ENCODE measurements at regions not wholly inside any gene's neighbourhood (a gene's known extent, or its start where the extent isn't known, plus 50 kb on each side); places are given as distances from the start of the nearest gene placed in this dataset. TPM values are rescaled to one million over a fixed set of nuclear protein-coding genes. Genes with fewer than 3 reads are reported as not detected.

DNA sequence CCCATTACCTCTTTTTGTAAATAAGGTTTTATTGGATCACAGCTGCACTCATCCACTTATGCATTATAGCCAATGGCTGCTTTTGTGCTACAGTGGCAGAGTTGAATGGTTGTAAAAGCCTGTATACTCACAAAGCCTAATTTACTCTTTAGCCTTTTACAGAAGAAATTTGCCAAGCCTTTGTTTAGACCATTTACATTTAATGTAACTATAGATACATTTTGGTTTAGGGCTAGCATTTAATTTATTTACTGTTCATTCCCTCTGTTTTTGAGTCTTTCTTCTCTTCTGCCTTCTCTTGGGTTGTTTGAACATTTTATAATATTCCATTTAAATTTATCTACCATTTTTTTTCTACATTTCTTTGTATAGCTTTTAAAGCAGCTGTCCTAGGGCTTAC, 217.1 kb upstream of the AMIGO2 start:
- TF ChIP-seq, protein P1, sequence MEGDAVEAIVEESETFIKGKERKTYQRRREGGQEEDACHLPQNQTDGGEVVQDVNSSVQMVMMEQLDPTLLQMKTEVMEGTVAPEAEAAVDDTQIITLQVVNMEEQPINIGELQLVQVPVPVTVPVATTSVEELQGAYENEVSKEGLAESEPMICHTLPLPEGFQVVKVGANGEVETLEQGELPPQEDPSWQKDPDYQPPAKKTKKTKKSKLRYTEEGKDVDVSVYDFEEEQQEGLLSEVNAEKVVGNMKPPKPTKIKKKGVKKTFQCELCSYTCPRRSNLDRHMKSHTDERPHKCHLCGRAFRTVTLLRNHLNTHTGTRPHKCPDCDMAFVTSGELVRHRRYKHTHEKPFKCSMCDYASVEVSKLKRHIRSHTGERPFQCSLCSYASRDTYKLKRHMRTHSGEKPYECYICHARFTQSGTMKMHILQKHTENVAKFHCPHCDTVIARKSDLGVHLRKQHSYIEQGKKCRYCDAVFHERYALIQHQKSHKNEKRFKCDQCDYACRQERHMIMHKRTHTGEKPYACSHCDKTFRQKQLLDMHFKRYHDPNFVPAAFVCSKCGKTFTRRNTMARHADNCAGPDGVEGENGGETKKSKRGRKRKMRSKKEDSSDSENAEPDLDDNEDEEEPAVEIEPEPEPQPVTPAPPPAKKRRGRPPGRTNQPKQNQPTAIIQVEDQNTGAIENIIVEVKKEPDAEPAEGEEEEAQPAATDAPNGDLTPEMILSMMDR (IDR thresholded peaks at IDR 0.05; ENCODE audit: insufficient read depth, low read depth, low read length) = no peak
- DNase-seq (ENCODE audit: low read depth) = no peak
- no peak overlapping the region for H3K4me3 ChIP-seq (ENCODE audit: low read depth, low read length)

DNA sequence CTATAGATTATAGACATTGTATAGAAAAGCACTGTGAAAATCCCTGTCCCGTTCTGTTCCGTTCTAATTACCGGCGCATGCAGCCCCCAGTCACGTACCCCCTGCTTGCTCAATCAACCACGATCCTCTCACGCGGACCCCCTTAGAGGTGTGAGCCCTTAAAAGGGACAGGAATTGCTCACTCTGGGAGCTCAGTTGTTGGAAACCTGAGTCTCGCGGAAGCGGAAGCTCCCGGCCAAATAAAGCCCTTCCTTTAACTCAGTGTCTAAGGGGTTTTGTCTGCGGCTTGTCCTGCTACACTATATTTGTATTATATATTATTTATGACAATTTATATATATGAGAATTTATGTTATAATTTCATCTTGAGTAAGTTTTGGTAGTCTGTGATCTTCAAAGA, 213.6 kb upstream of the AMIGO2 start:
- TF ChIP-seq, protein P1 (IDR thresholded peaks at IDR 0.05; ENCODE audit: insufficient read depth, low read depth, low read length) = no peak
- DNase-seq (ENCODE audit: low read depth) = no peak
- H3K4me3 ChIP-seq (ENCODE audit: low read depth, low read length) = no peak overlapping the region

DNA sequence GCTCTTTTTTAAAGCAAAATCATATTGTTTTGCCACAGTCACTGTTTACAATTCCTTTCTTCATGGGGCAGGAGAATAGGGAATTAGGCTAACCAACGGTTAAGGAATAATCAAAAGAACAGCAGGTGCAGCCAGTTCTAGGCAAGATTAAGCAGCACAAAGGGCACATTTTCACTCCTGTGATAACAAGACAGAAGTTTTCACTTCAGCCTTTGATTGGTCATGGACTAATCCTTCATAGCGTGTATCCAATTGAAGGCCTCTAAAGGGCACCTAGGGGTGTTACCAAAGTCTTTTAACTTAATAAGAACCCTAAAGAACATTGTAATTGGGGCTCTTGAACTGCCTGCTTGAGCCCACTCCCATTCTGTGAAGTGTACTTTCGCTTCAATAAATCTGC, 206.9 kb upstream of the AMIGO2 start:
- no peak for DNase-seq (ENCODE audit: low read depth)
- H3K4me3 ChIP-seq (ENCODE audit: low read depth, low read length) = no peak overlapping the region
- TF ChIP-seq, protein P1 (IDR thresholded peaks at IDR 0.05; ENCODE audit: insufficient read depth, low read depth, low read length) = no peak

Small RNA genes in the stretch of these regions (small RNA-seq; reads per million reads assigned to genes)
- gene AC004486.1 (not detected), gene MIR4494 (not detected), gene RF00264 (not detected)

All from fibroblast of villous mesenchyme (primary cell).